Fibroblast of villous mesenchyme (primary cell): ENCODE measurements at regions not wholly inside any gene's neighbourhood (a gene's known extent, or its start where the extent isn't known, plus 50 kb on each side); places are given as distances from the start of the nearest gene placed in this dataset.

Source experiments
- DNase-seq: peaks from one replicate; pipeline ENCODE4 v3.0.0-alpha.2; 2010; ENCODE audit warnings: low read depth
- H3K4me3 ChIP-seq: 2 replicates; pipeline ENCODE4 v1.5.1; 2011; ENCODE audit warnings: low read depth, mild to moderate bottlenecking, low read length
- TF ChIP-seq, protein P1 (sequence below): IDR thresholded peaks from 2 replicates; pipeline ENCODE4 v1.5.1; 2012; ENCODE audit warnings: low read depth, mild to moderate bottlenecking, low read length; ENCODE audit not compliant: insufficient read depth

GRCh38 chr3:113141543-113141942, 69.8 kb upstream of the BOC start:
- DNase-seq = no peak
- TF ChIP-seq, protein P1, sequence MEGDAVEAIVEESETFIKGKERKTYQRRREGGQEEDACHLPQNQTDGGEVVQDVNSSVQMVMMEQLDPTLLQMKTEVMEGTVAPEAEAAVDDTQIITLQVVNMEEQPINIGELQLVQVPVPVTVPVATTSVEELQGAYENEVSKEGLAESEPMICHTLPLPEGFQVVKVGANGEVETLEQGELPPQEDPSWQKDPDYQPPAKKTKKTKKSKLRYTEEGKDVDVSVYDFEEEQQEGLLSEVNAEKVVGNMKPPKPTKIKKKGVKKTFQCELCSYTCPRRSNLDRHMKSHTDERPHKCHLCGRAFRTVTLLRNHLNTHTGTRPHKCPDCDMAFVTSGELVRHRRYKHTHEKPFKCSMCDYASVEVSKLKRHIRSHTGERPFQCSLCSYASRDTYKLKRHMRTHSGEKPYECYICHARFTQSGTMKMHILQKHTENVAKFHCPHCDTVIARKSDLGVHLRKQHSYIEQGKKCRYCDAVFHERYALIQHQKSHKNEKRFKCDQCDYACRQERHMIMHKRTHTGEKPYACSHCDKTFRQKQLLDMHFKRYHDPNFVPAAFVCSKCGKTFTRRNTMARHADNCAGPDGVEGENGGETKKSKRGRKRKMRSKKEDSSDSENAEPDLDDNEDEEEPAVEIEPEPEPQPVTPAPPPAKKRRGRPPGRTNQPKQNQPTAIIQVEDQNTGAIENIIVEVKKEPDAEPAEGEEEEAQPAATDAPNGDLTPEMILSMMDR = no peak
- H3K4me3 ChIP-seq = no peak overlapping the region

DNA sequence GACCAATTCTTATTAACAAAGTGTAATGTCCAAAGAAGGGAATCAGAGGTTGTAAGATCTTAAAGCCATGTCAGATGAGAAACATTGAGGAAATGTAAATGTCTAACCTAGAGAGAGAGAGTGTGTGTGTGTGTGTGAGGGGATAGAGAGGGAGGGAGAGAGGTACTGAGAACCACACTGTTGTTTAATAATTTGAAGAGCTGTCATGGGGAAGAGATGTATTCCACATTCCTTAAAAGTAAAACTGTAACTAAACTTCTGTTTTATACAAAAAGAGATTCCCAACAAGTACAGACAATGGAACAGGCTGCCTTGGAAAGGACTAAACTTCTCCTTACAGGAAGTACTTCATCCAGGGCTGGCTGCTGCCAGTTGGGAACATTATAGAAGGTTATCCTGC, 68.9 kb upstream of the BOC start:
- no peak for DNase-seq
- TF ChIP-seq, protein P1 = no peak
- H3K4me3 ChIP-seq = no peak overlapping the region

DNA sequence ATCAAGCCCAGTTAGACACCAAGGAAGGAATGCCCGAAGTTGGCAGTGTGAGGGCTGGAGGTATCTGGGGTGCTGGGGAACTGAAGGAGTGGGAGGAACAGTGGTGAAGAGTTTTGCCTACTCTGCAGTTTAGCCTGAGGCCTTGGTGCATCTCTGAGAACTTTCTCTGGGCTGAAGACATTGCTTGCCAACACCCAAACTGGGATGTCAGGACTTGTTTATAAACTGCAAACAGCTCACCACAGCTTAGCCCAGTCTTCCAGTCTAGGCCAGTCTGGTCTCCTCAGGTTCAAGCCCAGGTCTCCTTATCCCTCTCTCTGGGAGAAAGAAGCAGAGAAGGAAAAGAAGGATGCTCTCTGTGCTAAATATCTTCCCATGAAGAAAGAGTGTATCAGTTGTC, 68.0 kb upstream of the BOC start:
- H3K4me3 ChIP-seq = no peak overlapping the region
- TF ChIP-seq, protein P1 = no peak
- DNase-seq = no peak

DNA sequence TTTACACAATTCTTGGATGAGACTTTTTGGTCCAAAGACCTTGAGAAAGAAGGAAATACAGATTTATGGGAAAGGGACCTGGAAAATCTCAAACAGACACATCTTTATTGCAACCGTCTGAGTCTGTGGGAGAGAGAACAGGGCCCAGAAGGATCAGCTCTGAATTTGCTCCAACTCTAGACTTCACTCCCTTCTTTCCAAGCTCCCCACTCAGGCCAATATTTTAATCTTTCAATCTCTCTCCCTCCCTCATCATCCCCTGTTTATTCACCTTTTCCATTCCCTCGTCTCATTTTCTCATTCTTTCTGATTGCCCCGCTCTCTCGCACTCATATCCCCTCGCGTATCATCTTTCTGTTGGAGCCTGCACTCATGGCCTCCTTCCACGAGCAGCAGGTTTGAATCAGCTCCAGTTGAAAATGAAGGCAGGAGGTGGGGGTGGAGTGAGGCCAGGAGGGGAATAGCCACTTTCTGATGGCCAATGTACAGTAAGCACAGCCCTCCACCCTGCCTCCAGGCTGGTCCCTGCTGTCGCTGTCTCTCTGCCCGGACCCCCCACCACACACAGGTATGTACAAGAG, 63.6 kb upstream of the BOC start:
- DNase-seq = peak; percentile 57
- no peak overlapping the region for H3K4me3 ChIP-seq
- TF ChIP-seq, protein P1 = no peak

GRCh38 chr3:113148284-113148683, 63.1 kb upstream of the BOC start:
- TF ChIP-seq, protein P1 = no peak
- DNase-seq = no peak

DNA sequence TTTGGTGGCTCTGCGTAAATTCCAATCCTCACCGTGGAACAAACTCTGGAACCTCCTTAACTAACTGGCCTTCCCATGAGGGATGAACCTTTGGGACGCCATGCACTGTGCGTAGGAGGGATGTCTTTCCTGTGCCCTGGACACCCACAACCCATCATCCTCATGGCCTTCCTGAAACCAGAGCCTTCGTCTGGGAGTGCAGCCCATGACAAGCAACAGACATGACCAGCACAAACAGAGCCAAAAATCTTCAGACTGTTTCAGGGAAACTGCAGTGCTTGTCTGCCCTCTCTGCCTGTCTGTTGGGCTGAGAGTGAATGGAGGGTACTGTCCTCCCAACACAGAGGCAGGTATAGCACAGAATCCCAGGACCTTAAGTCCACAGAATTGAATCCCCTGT, 61.1 kb upstream of the BOC start:
- TF ChIP-seq, protein P1 = no peak
- H3K4me3 ChIP-seq = no peak overlapping the region
- no peak for DNase-seq

More at GRCh38 chr3:113148284-113148683, 63.1 kb upstream of the BOC start:
- H3K4me3 ChIP-seq = no peak overlapping the region

DNA sequence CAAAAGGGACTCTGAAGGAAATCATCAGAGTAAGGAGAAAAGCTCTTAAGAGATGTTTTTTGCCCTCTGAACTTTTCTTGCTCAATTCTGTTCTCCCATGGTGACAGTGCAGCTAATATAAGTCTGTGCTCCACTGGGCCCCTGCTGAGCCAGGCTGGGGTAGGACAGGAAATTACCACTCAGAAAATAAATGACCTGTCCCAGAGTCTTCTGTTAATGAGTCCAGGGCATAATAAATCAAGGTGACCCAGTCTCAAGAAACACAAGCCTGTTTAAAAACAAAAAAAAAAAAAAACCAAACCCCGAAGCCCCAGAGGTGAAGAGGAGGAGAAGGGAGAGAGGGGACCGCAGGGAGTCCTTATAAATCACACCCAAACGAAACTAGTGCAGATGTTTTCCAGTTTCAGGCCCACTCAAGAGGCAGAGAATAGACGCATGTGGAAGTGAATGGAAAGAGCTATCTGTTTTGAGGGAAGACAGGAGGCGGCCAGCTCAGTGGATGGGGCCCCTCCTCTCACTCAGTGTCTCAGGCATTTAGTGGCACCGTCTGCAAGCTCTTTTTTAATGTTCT, 59.8 kb upstream of the BOC start:
- TF ChIP-seq, protein P1 = no peak
- DNase-seq = peak; percentile 83
- no peak overlapping the region for H3K4me3 ChIP-seq
